Sigmoid colon (tissue), 6 donors: ENCODE measurements at regions not wholly inside any gene's neighbourhood (a gene's known extent, or its start where the extent isn't known, plus 50 kb on each side); places are given as distances from the start of the nearest gene placed in this dataset.
A peak's percentile ranks its signal among the peaks of the same experiment; 100 is the strongest.

Experiments used
- DNase-seq: peaks from one replicate; pipeline ENCODE4 v3.0.0-alpha.2; 2019
- H3K27ac ChIP-seq, 4 donors: fragments of 200-600 bp; sonication (generic); one replicate each; pipeline ENCODE4 v1.5.1; 2016 to 2019; ENCODE audit warnings: mild to moderate bottlenecking in 1 of 4
- H3K27me3 ChIP-seq, 3 donors: fragments of 200-600 bp; sonication (generic); one replicate each; pipeline ENCODE4 v1.5.1; 2019; ENCODE audit warnings: mild to moderate bottlenecking in 1 of 3
- H3K36me3 ChIP-seq, 4 donors: fragments of 200-600 bp; sonication (generic); one replicate each; pipeline ENCODE4 v1.5.1; 2016 to 2019
- H3K4me1 ChIP-seq, 4 donors: fragments of 200-600 bp; sonication (generic); one replicate each; pipeline ENCODE4 v1.5.1; 2017 to 2019
- H3K4me3 ChIP-seq, 4 donors: fragments of 200-600 bp; sonication (generic); one replicate each; pipeline ENCODE4 v1.5.1; 2017 to 2019; ENCODE audit warnings: mild to moderate bottlenecking in 2 of 4, moderate library complexity in 1 of 4
- H3K9me3 ChIP-seq, 4 donors: fragments of 200-600 bp in 3 of 4; sonication (generic) in 3 of 4; one replicate each; pipeline versions ENCODE4 v1.5.1 to v1.6.1; 2013 to 2019
- EP300 ChIP-seq, 4 donors: sonication (generic); formaldehyde crosslinking; IDR thresholded peaks; one replicate each; pipeline ENCODE4 v1.6.1; 2017; ENCODE audit warnings: antibody characterized with exemption in 4 of 4
- POLR2A ChIP-seq, 2 donors: fragments of 450-650 bp; IDR thresholded peaks; one replicate each; pipeline ENCODE4 v1.6.1; 2016; ENCODE audit warnings: antibody characterized with exemption in 2 of 2, mild to moderate bottlenecking in 2 of 2, moderate library complexity in 2 of 2
- POLR2AphosphoS5 ChIP-seq, 4 donors: sonication (generic); formaldehyde crosslinking; IDR thresholded peaks; one replicate each; pipeline ENCODE4 v1.6.1; 2017; ENCODE audit warnings: antibody characterized with exemption in 4 of 4
- WGBS, 2 donors: extraction: QIAGEN DNeasy Blood & Tissue Kit; methylation state at CpG; one replicate each; pipeline ENCODE4 v1.1.7; 2013; 5-methylcytosine and 5-hydroxymethylcytosine counted together
- intact Hi-C: fragments of 100-400 bp; cut with DNase I; formaldehyde crosslinking; loops from one replicate; pipeline ENCODE4 v1.15.1; 2023
- TF ChIP-seq, protein P1 (sequence below), 4 experiments: fragments of 450-650 bp in 3 of 4; fragments of 200-600 bp in 1 of 4; IDR thresholded peaks; one replicate each; pipeline ENCODE4 v1.5.1; 2016 to 2019; ENCODE audit warnings: antibody characterized with exemption in 4 of 4, mild to moderate bottlenecking in 3 of 4, moderate library complexity in 2 of 4
- donor health status: healthy with polysubstance abuse.
- donor health status: healthy.

DNA sequence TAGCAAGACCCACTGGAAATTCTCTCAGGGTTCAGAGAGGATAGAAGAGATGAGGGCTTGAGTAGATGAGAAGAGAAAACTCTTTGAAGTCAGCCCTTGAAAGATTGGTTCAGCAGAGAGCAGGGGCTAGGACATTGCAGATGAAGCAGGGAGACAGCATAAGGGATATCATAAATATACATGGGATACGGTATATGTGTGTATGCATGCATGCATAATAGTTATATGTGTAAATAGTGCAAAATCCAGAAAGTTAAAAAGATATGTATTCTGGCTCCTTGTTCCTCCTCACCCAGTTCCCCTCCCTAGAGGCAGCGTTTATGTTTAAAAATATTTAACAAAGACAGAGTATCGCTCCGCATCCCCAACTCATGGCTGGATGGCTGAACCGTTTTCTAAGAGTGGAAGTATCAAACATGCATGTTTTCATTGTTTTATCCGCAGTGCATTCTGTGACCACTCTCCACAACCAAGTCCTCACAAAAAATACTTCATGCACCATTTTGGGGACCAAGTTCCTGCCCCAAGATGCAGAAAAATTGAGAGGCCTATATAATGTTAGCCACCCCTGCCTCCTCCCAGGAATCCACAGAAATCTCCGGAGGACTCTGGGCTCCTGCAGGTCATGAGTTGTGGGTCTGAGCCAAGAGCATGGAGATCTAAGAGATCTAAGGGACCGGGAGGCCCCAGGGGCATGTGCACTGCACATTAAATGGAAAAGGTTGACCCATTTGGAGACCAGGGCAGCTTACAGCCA is 119.5 kb downstream of the MTX3 start:
- Histone ChIP-seq H3K9me3 (no peaks in the 10 kb centered on the region), H3K4me1 (no peaks in the 10 kb centered on the region), H3K27ac (peak overlapping the region in 2 of 4 donors; percentile 18 to 19), H3K36me3 (no peaks in the 10 kb centered on the region), H3K27me3 (no peaks in the 10 kb centered on the region), H3K4me3 (no peak overlapping the region)
- intact Hi-C loops: no loop called here
- DNase-seq: no peak
- WGBS, 2 donors: 90 to 91% methylated on average over 8 of the region's 8 CpGs
- TF ChIP-seq POLR2AphosphoS5 (IDR thresholded peaks at IDR 0.05) (no peak), POLR2A (IDR thresholded peaks at IDR 0.05) (no peak)
- TF ChIP-seq, protein P1, sequence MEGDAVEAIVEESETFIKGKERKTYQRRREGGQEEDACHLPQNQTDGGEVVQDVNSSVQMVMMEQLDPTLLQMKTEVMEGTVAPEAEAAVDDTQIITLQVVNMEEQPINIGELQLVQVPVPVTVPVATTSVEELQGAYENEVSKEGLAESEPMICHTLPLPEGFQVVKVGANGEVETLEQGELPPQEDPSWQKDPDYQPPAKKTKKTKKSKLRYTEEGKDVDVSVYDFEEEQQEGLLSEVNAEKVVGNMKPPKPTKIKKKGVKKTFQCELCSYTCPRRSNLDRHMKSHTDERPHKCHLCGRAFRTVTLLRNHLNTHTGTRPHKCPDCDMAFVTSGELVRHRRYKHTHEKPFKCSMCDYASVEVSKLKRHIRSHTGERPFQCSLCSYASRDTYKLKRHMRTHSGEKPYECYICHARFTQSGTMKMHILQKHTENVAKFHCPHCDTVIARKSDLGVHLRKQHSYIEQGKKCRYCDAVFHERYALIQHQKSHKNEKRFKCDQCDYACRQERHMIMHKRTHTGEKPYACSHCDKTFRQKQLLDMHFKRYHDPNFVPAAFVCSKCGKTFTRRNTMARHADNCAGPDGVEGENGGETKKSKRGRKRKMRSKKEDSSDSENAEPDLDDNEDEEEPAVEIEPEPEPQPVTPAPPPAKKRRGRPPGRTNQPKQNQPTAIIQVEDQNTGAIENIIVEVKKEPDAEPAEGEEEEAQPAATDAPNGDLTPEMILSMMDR (IDR thresholded peaks at IDR 0.05): no peak

DNA sequence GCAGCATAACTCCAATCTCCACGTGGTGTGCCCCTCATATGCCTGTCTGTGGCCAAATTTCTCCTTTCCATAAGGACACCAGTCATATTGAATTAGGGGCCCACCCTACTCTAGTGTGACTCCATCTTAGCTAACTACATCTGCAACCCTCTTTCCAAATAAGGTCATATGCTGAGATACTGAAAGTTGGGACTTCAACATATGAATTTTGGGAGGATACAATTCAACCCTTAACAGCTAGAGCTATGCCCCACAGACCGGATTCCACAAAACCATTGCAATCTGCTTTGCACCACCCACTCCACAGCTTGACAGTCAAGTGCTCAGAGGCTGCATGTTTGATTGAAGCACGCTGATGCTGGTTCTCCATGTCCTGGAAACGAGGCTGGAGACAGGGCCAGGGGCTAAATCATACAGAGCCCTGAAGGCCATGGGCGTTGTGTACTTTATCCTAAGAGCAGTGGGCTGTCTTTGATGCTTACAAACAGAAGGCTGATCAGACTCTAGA is 122.8 kb downstream of the MTX3 start:
- Histone ChIP-seq H3K9me3 (no peaks in the 10 kb centered on the region), H3K27me3 (no peaks in the 10 kb centered on the region), H3K36me3 (no peaks in the 10 kb centered on the region), H3K4me1 (no peaks in the 10 kb centered on the region), H3K27ac (no peak overlapping the region), H3K4me3 (no peak overlapping the region)
- no peak for DNase-seq
- TF ChIP-seq EP300 (IDR thresholded peaks at IDR 0.05) (no peak), POLR2AphosphoS5 (IDR thresholded peaks at IDR 0.05) (no peak), POLR2A (IDR thresholded peaks at IDR 0.05) (no peak)
- TF ChIP-seq, protein P1 (IDR thresholded peaks at IDR 0.05): no peak
- 59 to 67% methylated on average over 5 of the region's 5 CpGs for WGBS, 2 donors
- intact Hi-C loops: no loop called here

DNA sequence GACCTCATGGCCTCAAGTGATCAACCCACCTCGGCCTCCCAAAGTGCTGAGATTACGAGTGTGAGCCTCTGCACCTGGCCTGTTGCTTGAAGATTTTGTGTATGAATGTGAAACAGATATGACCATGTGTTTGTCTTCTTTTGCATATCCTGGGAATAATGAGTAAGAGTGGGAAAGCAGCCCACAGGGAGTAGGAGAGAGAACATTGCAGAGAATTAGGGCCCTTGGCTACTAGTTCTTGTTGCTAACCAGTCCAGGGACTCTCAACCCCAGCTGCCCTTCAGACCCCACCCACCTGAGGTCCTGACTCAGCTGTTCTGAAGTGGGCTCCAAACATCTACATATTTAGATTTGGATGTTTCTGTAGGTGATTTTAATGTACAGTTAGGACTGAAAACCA is 125.5 kb downstream of the MTX3 start:
- DNase-seq: no peak
- Histone ChIP-seq H3K9me3 (no peaks in the 10 kb centered on the region), H3K4me3 (no peak overlapping the region), H3K27ac (no peak overlapping the region), H3K27me3 (no peaks in the 10 kb centered on the region), H3K4me1 (no peaks in the 10 kb centered on the region), H3K36me3 (no peaks in the 10 kb centered on the region)
- WGBS, 2 donors: 86 to 92% methylated on average over 2 of the region's 2 CpGs
- intact Hi-C loops: no loop called here
- TF ChIP-seq POLR2AphosphoS5 (IDR thresholded peaks at IDR 0.05) (no peak), POLR2A (IDR thresholded peaks at IDR 0.05) (no peak), EP300 (IDR thresholded peaks at IDR 0.05) (no peak)
- TF ChIP-seq, protein P1 (IDR thresholded peaks at IDR 0.05): no peak

DNA sequence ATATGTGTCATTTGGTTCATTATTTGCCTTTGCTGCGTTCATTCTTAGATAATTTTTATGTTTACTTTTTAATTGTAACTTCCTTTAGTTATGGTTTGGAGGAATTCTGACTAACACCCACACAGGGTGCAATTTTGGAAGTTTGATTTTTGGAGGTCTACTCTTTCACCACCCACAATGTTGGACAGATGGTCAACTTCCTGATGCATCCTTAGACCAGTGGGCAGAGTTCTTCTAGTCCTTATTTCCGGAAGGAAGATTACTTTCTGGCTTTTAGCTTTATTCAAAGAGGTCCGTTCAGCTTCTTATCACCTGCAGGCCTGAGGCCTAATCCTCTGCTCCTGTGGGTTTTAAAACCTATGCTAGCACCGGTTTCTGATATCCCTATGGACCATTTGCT is 126.7 kb downstream of the MTX3 start:
- no peak overlapping the region for H3K4me3 ChIP-seq
- WGBS, 2 donors: 30 to 45% methylated on average over 4 of the region's 4 CpGs
- H3K36me3 ChIP-seq: no peaks in the 10 kb centered on the region
- H3K9me3 ChIP-seq: no peaks in the 10 kb centered on the region
- TF ChIP-seq EP300 (IDR thresholded peaks at IDR 0.05) (no peak), POLR2AphosphoS5 (IDR thresholded peaks at IDR 0.05) (no peak)
- peaks cover 0 to 10% (median 7%) of the 10 kb centered on the region in 4 donors for H3K4me1 ChIP-seq
- intact Hi-C loops: no loop called here
- no peak overlapping the region for H3K27ac ChIP-seq
- no peaks in the 10 kb centered on the region for H3K27me3 ChIP-seq
- DNase-seq: no peak

DNA sequence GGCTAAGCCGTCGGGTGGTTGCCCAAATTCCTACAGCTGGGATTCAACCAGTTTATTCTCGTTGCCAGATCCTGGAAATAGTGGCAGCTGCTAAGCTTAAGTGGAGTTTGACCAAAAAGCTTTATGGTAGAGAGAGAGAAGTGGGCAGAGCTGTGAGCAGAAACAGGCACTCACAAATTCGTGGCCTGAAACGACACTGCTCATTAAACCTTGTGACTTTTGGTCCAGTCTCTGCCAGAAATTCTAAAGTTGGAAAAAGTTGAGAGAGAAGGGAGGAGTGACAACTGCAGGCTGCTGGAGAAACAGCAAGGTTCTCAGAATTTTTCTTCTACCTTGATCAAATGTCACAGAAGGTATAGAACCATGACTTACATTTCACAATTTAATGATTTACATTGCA is 131.5 kb downstream of the MTX3 start:
- Histone ChIP-seq H3K27ac (peak overlapping the region in 3 of 4 donors; percentile 41 to 55 (median 53)), H3K4me3 (no peak overlapping the region), H3K4me1 (peaks cover 0 to 22% (median 13%) of the 10 kb centered on the region in 4 donors), H3K36me3 (no peaks in the 10 kb centered on the region), H3K27me3 (no peaks in the 10 kb centered on the region), H3K9me3 (no peaks in the 10 kb centered on the region)
- TF ChIP-seq, protein P1 (IDR thresholded peaks at IDR 0.05): no peak
- peak in 1 of 4 donors; percentile 34 for TF ChIP-seq POLR2AphosphoS5 (IDR thresholded peaks at IDR 0.05)
- intact Hi-C loops: loop anchor here (2.0 to 5.0 kb wide), 3 partner anchors 167 to 247 kb away; partner anchors contain the start of gene TENT2
- no peak for DNase-seq
- WGBS, 2 donors: 37 to 60% methylated on average over 5 of the region's 5 CpGs
